ENCODE measurements at regions not wholly inside any gene's neighbourhood (a gene's known extent, or its start where the extent isn't known, plus 50 kb on each side); places are given as distances from the start of the nearest gene placed in this dataset.
"Not testable (repeated sequence)": the region's sequence is repeated elsewhere in the genome, so short reads cannot be mapped to it uniquely, and the experiment has no call there.

- no peak for DNase-seq (ENCODE audit: low read depth)
These were observed 1124.0 kb upstream of the TENM3 start for GRCh38 chr4:181119186-181119585.

- DNase-seq (ENCODE audit: low read depth): no peak
These were observed 1121.5 kb upstream of the TENM3 start for GRCh38 chr4:181121733-181122132.

- no peak for DNase-seq (ENCODE audit: low read depth)
These were observed 1116.0 kb upstream of the TENM3 start for GRCh38 chr4:181127171-181127570.

- DNase-seq (ENCODE audit: low read depth): not testable (repeated sequence)
These were observed 1112.9 kb upstream of the TENM3 start for GRCh38 chr4:181130317-181130716.

GRCh38 chr4:181137351-181137750 is 1105.9 kb upstream of the TENM3 start:
- no peak for DNase-seq (ENCODE audit: low read depth)

- DNase-seq (ENCODE audit: low read depth): no peak
These were observed 1105.1 kb upstream of the TENM3 start for GRCh38 chr4:181138116-181138515.

- DNase-seq (ENCODE audit: low read depth): no peak
These were observed 1103.1 kb upstream of the TENM3 start for GRCh38 chr4:181140037-181140603.

GRCh38 chr4:181143250-181143854 is 1099.8 kb upstream of the TENM3 start:
- DNase-seq (ENCODE audit: low read depth): peak; percentile 35

GRCh38 chr4:181146051-181146450 is 1097.2 kb upstream of the TENM3 start:
- no peak for DNase-seq (ENCODE audit: low read depth)

GRCh38 chr4:181147416-181147951 is 1095.7 kb upstream of the TENM3 start:
- no peak for DNase-seq (ENCODE audit: low read depth)

- no peak for DNase-seq (ENCODE audit: low read depth)
These were observed 1094.7 kb upstream of the TENM3 start for GRCh38 chr4:181148470-181148869.

- DNase-seq (ENCODE audit: low read depth): no peak
These were observed 1093.0 kb upstream of the TENM3 start for GRCh38 chr4:181150191-181150590.

- DNase-seq (ENCODE audit: low read depth): no peak
These were observed 1091.3 kb upstream of the TENM3 start for GRCh38 chr4:181151856-181152255.

- DNase-seq (ENCODE audit: low read depth): no peak
These were observed 1085.6 kb upstream of the TENM3 start for GRCh38 chr4:181157647-181158046.

GRCh38 chr4:181158971-181159370 is 1084.2 kb upstream of the TENM3 start:
- no peak for DNase-seq (ENCODE audit: low read depth)

GRCh38 chr4:181161669-181162068 is 1081.5 kb upstream of the TENM3 start:
- DNase-seq (ENCODE audit: low read depth): no peak

GRCh38 chr4:181162266-181162665 is 1080.9 kb upstream of the TENM3 start:
- no peak for DNase-seq (ENCODE audit: low read depth)

- DNase-seq (ENCODE audit: low read depth): no peak
These were observed 1080.5 kb upstream of the TENM3 start for GRCh38 chr4:181162676-181163075.

GRCh38 chr4:181166742-181167399 is 1076.3 kb upstream of the TENM3 start:
- DNase-seq (ENCODE audit: low read depth): no peak

- DNase-seq (ENCODE audit: low read depth): no peak
These were observed 1075.0 kb upstream of the TENM3 start for GRCh38 chr4:181168011-181168805.

GRCh38 chr4:181173046-181173445 is 1070.2 kb upstream of the TENM3 start:
- no peak for DNase-seq (ENCODE audit: low read depth)

- DNase-seq (ENCODE audit: low read depth): no peak
These were observed 1066.9 kb upstream of the TENM3 start for GRCh38 chr4:181176306-181176705.

- no peak for DNase-seq (ENCODE audit: low read depth)
These were observed 1061.9 kb upstream of the TENM3 start for GRCh38 chr4:181181331-181181730.
